Gastroesophageal sphincter (tissue), 3 donors: ENCODE measurements at regions not wholly inside any gene's neighbourhood (a gene's known extent, or its start where the extent isn't known, plus 50 kb on each side); places are given as distances from the start of the nearest gene placed in this dataset.

ENCODE experiments used
- CTCF ChIP-seq, 4 experiments: fragments of 200-600 bp in 2 of 4; fragments of 450-650 bp in 2 of 4; sonication (generic) in 1 of 4; IDR thresholded peaks; one replicate each; pipeline ENCODE4 v1.5.1; 2017 to 2019; ENCODE audit warnings: antibody characterized with exemption in 4 of 4, mild to moderate bottlenecking in 2 of 4, moderate library complexity in 2 of 4
- POLR2A ChIP-seq, 2 donors: fragments of 450-650 bp; IDR thresholded peaks; one replicate each; pipeline ENCODE4 v1.6.1; 2017; ENCODE audit warnings: antibody characterized with exemption in 2 of 2, mild to moderate bottlenecking in 2 of 2, moderate library complexity in 1 of 2

- TF ChIP-seq CTCF (IDR thresholded peaks at IDR 0.05) (no peak), POLR2A (IDR thresholded peaks at IDR 0.05) (no peak)
Observed at GRCh38 chr13:29648760-29649159, 53.3 kb upstream of the SLC7A1 start.
